ENCODE measurements at regions not wholly inside any gene's neighbourhood (a gene's known extent, or its start where the extent isn't known, plus 50 kb on each side); places are given as distances from the start of the nearest gene placed in this dataset.

GRCh38 chr6:49225471-49225870, 237.6 kb downstream of the MMUT start:
- no peak for TF ChIP-seq CTCF (IDR thresholded peaks at IDR 0.05; ENCODE audit: low read depth, low read length, missing input control)
- no peak for TF ChIP-seq JUND (IDR thresholded peaks at IDR 0.05)
- no peak for TF ChIP-seq RXRA (IDR thresholded peaks at IDR 0.05)
- no peak for TF ChIP-seq SP1 (IDR thresholded peaks at IDR 0.05)
- TF ChIP-seq MAX (IDR thresholded peaks at IDR 0.05): no peak
- no peak for TF ChIP-seq GABPA (IDR thresholded peaks at IDR 0.05 in 1 of 2, conservative IDR thresholded peaks at IDR 0.05 in 1 of 2)

All from liver (tissue), 3 donors.